ENCODE measurements at regions not wholly inside any gene's neighbourhood (a gene's known extent, or its start where the extent isn't known, plus 50 kb on each side); places are given as distances from the start of the nearest gene placed in this dataset.

GRCh38 chr4:110955748-110956147 is 332.9 kb upstream of the PITX2 start:
- TF ChIP-seq CTCF (IDR thresholded peaks at IDR 0.05 in 2 of 3, conservative IDR thresholded peaks at IDR 0.05 in 1 of 3; ENCODE audit: insufficient read depth in 2 of 3, low read depth in 1 of 3, low read length in 3 of 3) (no peak), CBX8 (IDR thresholded peaks at IDR 0.05; ENCODE audit: borderline replicate concordance, extremely low read depth, low read depth, low read length, poor library complexity, severe bottlenecking) (no peak), YY1 (IDR thresholded peaks at IDR 0.05; ENCODE audit: borderline replicate concordance in 1 of 3, control insufficient read depth in 1 of 3, extremely low read depth in 1 of 3, insufficient read depth in 3 of 3, insufficient read length in 1 of 3, insufficient replicate concordance in 2 of 3, low read depth in 1 of 3, low read length in 2 of 3) (no peak), ATF1 (CRISPR knock-in tag; IDR thresholded peaks at IDR 0.05) (no peak), ATF1 (tag; IDR thresholded peaks at IDR 0.05) (no peak), EP300 (IDR thresholded peaks at IDR 0.05; ENCODE audit: low read length) (no peak), FUS (optimal IDR thresholded peaks at IDR 0.05; ENCODE audit: low read depth, low read length) (no peak), SIN3A (IDR thresholded peaks at IDR 0.05; ENCODE audit: borderline replicate concordance in 2 of 2, control insufficient read depth in 1 of 2, low read depth in 2 of 2, low read length in 2 of 2) (no peak), EZH2 (IDR thresholded peaks at IDR 0.05; ENCODE audit: borderline replicate concordance, low read depth, low read length) (no peak)
